Adrenal gland (tissue), 9 donors: ENCODE measurements at regions not wholly inside any gene's neighbourhood (a gene's known extent, or its start where the extent isn't known, plus 50 kb on each side); places are given as distances from the start of the nearest gene placed in this dataset.

Source experiments
- DNase-seq, 7 donors: peaks; one replicate each; pipeline ENCODE4 v3.0.0-alpha.2; 2019 to 2020
- H3K27ac ChIP-seq, 5 donors: fragments of 200-600 bp; sonication (generic) in 4 of 5; 1 replicate in 3 of 5; 2 replicates in 2 of 5; pipeline versions ENCODE4 v1.5.1 to v1.8.0; 2016 to 2020; ENCODE audit warnings: mild to moderate bottlenecking in 1 of 5
- H3K27me3 ChIP-seq: fragments of 200-600 bp; 2 replicates; pipeline ENCODE4 v1.8.0; 2021
- H3K36me3 ChIP-seq, 2 donors: fragments of 200-600 bp; replicated peaks in 1 of 2; 1 replicate in 1 of 2; 2 replicates in 1 of 2; pipeline versions ENCODE4 v1.5.1 to v1.8.0; 2018 to 2022
- H3K4me1 ChIP-seq, 2 donors: fragments of 200-600 bp; replicated peaks in 1 of 2; 1 replicate in 1 of 2; 2 replicates in 1 of 2; pipeline versions ENCODE4 v1.5.1 to v1.8.0; 2018 to 2021
- H3K4me3 ChIP-seq, 4 donors: fragments of 200-600 bp; sonication (generic) in 3 of 4; one replicate each; pipeline ENCODE4 v1.5.1; 2016 to 2018
- H3K9me3 ChIP-seq, 3 donors: fragments of 200-600 bp; sonication (generic) in 1 of 3; replicated peaks in 1 of 3; 1 replicate in 2 of 3; 2 replicates in 1 of 3; pipeline versions ENCODE4 v1.5.1 to v1.8.0; 2016 to 2021
- CTCF ChIP-seq, 6 experiments: fragments of 450-650 bp in 4 of 6; fragments of 200-600 bp in 2 of 6; sonication (generic) in 1 of 6; IDR thresholded peaks; 1 replicate in 5 of 6; 2 replicates in 1 of 6; pipeline versions ENCODE4 v1.5.1 to v1.8.0; 2016 to 2021; ENCODE audit warnings: antibody characterized with exemption in 6 of 6, mild to moderate bottlenecking in 2 of 6, moderate library complexity in 1 of 6
- POLR2A ChIP-seq, 2 donors: fragments of 450-650 bp; IDR thresholded peaks; one replicate each; pipeline ENCODE4 v1.6.1; 2017; ENCODE audit warnings: antibody characterized with exemption in 2 of 2, mild to moderate bottlenecking in 2 of 2, moderate library complexity in 1 of 2
- WGBS, 4 donors: extraction: QIAGEN DNeasy Blood & Tissue Kit in 2 of 4; methylation state at CpG; one replicate each; pipeline versions ENCODE4 v1.1.5 to v1.1.7; 2013 to 2017; 5-methylcytosine and 5-hydroxymethylcytosine counted together
- intact Hi-C, 2 donors: fragments of 100-400 bp; cut with DNase I; formaldehyde crosslinking; loops; one replicate each; pipeline versions ENCODE4 v1.14.1 to v1.15.0; 2022 to 2023
- donor health status: healthy with polysubstance abuse.
- donor health status: Bipolar disorder and iron deficiency.
- donor health status: DM: yes; HTN: yes; CAD: no.
- donor health status: DM: no; HTN: no; CAD: no.
- donor health status: DM: no; HTN: no; CAD: no.

- H3K36me3 ChIP-seq = no peaks in the 10 kb centered on the region
- no peaks in the 10 kb centered on the region for H3K9me3 ChIP-seq
- no peaks in the 10 kb centered on the region for H3K4me1 ChIP-seq
- no peak overlapping the region for H3K4me3 ChIP-seq
- TF ChIP-seq CTCF (IDR thresholded peaks at IDR 0.05) (no peak), POLR2A (IDR thresholded peaks at IDR 0.05) (no peak)
- WGBS, 4 donors = 80 to 85% (median 82%) methylated on average over 10 to 12 of the region's 12 CpGs
- intact Hi-C loops = loop anchor here (5.0 to 10.0 kb wide), 2 partner anchors 252 to 400 kb away; no protein-coding TSS in a partner anchor
- DNase-seq = no peak
- H3K27ac ChIP-seq = no peak overlapping the region
- H3K27me3 ChIP-seq = no peaks in the 10 kb centered on the region
These were observed 171.4 kb downstream of the BMP7 start for GRCh38 chr20:57094991-57095390.

- H3K27me3 ChIP-seq = no peaks in the 10 kb centered on the region
- H3K36me3 ChIP-seq = no peaks in the 10 kb centered on the region
- DNase-seq = no peak
- no peaks in the 10 kb centered on the region for H3K4me1 ChIP-seq
- no peak for TF ChIP-seq POLR2A (IDR thresholded peaks at IDR 0.05)
- no peak for TF ChIP-seq CTCF (IDR thresholded peaks at IDR 0.05)
- WGBS, 4 donors = 75 to 83% (median 78%) methylated on average over 3 of the region's 3 CpGs
- H3K9me3 ChIP-seq = no peaks in the 10 kb centered on the region
- H3K4me3 ChIP-seq = no peak overlapping the region
- intact Hi-C loops = loop anchor here in 1 of 2 donors (10.0 kb wide), 1 partner anchor 399 kb away; no protein-coding TSS in a partner anchor
- no peak overlapping the region for H3K27ac ChIP-seq
These were observed 171.0 kb downstream of the BMP7 start for GRCh38 chr20:57095426-57095825.

GRCh38 chr20:57097245-57097915, 169.1 kb downstream of the BMP7 start:
- Histone ChIP-seq H3K4me1 (no peaks in the 10 kb centered on the region), H3K36me3 (no peaks in the 10 kb centered on the region), H3K27me3 (no peaks in the 10 kb centered on the region), H3K4me3 (no peak overlapping the region), H3K9me3 (no peaks in the 10 kb centered on the region), H3K27ac (no peak overlapping the region)
- intact Hi-C loops = loop anchor here in 1 of 2 donors (10.0 kb wide), 1 partner anchor 397 kb away; no protein-coding TSS in a partner anchor
- no peak for TF ChIP-seq POLR2A (IDR thresholded peaks at IDR 0.05)
- TF ChIP-seq CTCF (IDR thresholded peaks at IDR 0.05) = no peak
- DNase-seq = no peak
- WGBS, 4 donors = 53 to 57% (median 55%) methylated on average over 9 of the region's 9 CpGs

GRCh38 chr20:57102160-57102559, 164.3 kb downstream of the BMP7 start:
- no peak for DNase-seq
- H3K27ac ChIP-seq = no peak overlapping the region

More at GRCh38 chr20:57102160-57102559, 164.3 kb downstream of the BMP7 start:
- Histone ChIP-seq H3K27me3 (no peaks in the 10 kb centered on the region), H3K4me1 (no peaks in the 10 kb centered on the region), H3K4me3 (no peak overlapping the region), H3K9me3 (no peaks in the 10 kb centered on the region), H3K36me3 (no peaks in the 10 kb centered on the region)
- TF ChIP-seq POLR2A (IDR thresholded peaks at IDR 0.05) (no peak), CTCF (IDR thresholded peaks at IDR 0.05) (no peak)
- intact Hi-C loops = no loop called here
- WGBS, 4 donors = 83 to 88% (median 85%) methylated on average over 3 to 9 of the region's 9 CpGs
